RPMI8226 (cell line): ENCODE measurements at regions not wholly inside any gene's neighbourhood (a gene's known extent, or its start where the extent isn't known, plus 50 kb on each side); places are given as distances from the start of the nearest gene placed in this dataset.
"Not testable (repeated sequence)": the region's sequence is repeated elsewhere in the genome, so short reads cannot be mapped to it uniquely, and the experiment has no call there.

Experiments
- DNase-seq: peaks from one replicate; pipeline ENCODE4 v3.0.0-alpha.2; 2015

DNA sequence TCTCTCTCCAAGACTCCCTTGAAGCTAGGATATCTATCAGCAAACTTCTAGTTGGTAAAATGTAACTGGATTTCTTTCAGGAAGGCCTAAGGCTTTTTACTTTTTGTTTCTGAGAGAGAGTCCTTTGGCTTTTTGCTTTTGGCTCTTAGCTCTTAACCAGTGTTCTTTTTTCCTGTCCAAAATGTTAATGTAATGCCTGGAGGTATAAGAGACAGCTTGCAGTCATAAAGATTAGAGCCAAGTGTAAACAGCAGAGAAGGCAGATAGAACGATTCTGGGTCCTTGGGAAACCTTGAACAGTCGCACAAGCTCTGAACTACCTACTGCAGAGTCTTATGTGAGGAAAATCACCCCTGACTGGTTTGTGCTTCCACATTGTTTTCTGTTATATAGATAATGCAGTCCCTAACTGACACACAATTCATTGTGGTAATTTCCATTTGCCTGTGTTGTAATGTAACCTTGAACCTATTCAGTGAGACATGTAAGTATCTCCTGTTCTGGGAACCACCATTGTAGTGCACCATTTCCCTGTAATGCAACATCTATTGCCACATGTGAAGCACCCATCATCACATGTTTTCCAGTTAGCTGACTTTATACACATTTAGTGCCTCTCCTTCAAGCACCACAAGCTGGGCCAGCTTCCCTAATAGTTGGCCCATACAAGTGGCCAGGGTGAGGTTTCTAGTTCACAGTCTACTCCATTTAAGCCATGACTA lies 1311.9 kb downstream of the ROBO1 start:
- DNase-seq: no peak

- no peak for DNase-seq
Measured at GRCh38 chr3:78459796-78460195, 1308.0 kb downstream of the ROBO1 start.

DNA sequence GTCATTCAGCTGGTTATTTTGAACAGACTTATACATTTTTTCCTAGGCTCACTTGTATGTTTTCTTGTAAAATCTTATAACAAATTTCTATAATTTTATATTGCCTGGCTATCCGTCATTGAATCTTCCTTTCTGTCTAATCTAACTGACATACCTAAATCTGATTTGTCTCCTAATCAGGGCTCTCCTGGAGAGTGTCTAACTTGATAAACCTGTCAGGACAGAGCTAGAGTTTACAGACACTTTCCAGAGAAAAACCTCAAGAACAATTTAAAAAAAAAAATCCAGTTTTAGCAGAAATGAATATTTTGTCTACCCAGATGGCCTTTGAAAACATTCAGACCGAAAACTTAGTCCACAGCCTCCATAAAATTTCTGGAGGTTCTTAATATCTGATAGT lies 1305.8 kb downstream of the ROBO1 start:
- no peak for DNase-seq

DNA sequence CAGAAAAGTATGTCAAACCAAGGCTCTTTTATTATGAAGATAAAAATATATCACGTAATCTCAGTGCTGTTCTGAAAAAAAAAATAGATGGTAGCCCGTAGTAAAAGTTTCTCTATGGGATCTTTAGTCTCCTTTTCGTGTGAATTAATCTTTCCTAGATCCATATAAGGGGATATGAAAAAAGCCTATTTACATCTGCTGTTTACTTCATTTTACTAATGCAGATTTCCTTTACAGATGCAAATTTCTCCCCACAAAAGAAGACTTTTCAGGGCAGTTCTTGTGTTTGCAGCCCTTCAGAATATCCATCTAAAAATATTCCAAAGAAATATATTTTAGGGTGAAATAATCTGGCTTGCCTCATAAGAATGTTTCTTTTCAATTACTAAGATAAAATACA lies 1291.7 kb downstream of the ROBO1 start:
- DNase-seq: no peak

- DNase-seq: no peak
Measured at GRCh38 chr3:78481050-78481449, 1286.7 kb downstream of the ROBO1 start.

DNA sequence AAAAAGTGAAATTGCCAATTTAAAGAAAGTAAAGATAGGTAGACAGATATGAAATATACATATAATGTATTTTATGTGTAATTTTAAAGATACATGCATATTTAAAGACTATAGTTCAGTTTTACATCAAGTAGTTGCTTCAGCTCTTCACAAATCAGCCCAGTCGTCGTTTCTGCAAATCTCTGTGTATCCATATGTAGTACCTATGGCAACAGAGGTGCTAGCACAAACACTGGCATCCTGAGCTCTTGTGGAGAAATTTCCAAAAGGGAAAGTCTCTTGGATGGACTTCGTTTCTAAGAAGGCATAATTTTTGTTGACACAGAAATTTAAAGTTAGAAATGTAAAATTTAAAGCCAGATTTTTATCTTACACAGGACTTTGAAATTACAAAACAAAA lies 1284.7 kb downstream of the ROBO1 start:
- no peak for DNase-seq

DNA sequence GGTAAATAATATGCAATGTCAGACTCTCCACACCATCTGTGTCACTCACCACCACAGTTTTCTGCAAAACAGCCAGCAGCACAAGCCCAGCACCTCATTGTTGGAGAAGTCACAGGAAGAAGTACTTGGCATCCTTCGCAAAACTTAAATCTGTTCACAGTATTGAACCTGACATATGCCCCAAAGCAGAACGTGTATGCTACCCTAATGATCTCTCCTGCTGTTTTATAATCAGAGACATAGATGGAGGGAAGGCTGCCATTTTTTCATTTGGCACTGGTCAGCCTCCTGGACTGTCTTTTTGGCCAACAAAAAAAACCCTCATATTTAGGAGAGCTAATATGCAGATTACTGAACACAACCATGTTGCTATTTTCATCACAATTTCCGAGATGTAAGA lies 1272.9 kb downstream of the ROBO1 start:
- DNase-seq: no peak

GRCh38 chr3:78495301-78495700 lies 1272.5 kb downstream of the ROBO1 start:
- no peak for DNase-seq

DNA sequence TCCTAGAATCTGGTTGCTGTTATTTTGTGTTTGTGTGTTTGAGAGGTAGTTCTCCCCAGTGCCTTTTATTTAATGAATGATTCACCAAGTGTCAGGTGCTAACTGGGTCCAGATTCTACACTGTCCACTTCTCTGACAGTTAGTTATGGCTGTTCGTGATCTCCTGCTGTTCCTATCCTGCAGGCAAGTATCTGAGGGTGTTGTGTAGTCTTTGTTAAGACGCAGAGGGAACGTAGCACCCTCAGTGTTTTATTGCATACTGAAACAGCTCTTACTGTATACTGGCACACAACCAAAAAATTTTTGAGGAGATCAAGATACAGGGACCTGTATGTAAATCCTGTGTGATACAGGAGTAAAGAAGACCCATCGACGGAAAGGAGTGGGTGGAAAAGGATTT lies 1271.3 kb downstream of the ROBO1 start:
- DNase-seq: no peak

- DNase-seq: no peak
Measured at GRCh38 chr3:78497021-78497420, 1270.8 kb downstream of the ROBO1 start.

- no peak for DNase-seq
Measured at GRCh38 chr3:78497767-78498166, 1270.0 kb downstream of the ROBO1 start.

- DNase-seq: no peak
Measured at GRCh38 chr3:78506061-78506460, 1261.7 kb downstream of the ROBO1 start.

GRCh38 chr3:78506581-78507195 lies 1261.1 kb downstream of the ROBO1 start:
- no peak for DNase-seq

DNA sequence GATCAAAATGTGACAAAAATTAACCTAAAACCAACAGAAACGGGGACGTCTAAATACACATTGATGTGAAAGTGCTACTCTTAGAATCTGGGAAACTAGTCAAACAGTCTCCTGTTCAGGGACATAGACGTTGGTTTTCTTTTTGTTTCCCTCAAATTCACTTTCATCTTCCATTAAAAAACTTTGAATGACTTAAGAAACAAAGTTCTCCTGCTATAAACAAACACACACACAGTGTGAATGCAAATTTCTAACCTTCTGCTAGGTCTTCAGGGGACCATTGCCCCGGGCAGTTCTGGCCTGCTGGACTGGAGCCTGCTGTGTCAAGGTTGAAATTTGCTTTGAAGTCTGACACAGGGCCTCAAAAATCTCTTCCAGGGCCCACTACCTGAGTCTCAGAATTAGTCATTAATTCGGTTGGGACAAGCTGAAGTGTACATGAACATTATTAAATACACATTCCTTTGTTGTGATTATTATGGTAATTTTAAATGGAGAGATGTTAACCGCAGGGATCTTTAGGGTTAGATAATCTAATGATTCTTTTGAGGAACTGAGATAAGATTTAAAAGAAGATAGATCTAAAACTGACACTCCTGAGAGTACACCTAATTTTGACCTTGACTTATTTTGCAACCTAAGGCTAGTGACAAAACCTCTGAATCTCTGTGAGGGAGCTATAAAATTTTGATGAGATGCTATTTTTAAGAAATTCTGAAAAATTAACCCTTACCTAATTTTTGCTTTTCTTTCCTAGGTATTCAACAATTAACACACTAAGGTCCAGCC lies 1260.4 kb downstream of the ROBO1 start:
- no peak for DNase-seq

DNA sequence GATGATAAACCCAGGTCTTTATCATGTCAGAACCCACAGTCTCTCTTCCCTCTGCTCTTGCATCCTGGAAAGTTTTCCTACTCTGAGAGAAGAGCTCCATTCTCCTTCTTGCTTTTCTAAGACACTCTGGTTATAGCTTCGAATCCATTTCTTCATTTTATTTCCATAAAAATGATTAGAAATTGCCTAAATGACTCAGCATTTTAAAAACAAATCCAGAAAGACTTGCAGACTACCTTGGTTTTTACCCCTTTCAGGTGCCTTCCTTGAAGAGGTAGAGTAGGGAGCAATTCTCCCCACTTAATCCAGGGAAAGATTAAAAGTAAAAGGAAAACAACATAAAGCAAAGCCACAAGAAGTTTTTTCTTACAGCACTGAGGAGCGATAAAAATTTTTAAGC lies 1256.0 kb downstream of the ROBO1 start:
- no peak for DNase-seq

- DNase-seq: not testable (repeated sequence)
Measured at GRCh38 chr3:78512786-78513185, 1255.0 kb downstream of the ROBO1 start.

GRCh38 chr3:78516437-78516836 lies 1251.4 kb downstream of the ROBO1 start:
- no peak for DNase-seq

DNA sequence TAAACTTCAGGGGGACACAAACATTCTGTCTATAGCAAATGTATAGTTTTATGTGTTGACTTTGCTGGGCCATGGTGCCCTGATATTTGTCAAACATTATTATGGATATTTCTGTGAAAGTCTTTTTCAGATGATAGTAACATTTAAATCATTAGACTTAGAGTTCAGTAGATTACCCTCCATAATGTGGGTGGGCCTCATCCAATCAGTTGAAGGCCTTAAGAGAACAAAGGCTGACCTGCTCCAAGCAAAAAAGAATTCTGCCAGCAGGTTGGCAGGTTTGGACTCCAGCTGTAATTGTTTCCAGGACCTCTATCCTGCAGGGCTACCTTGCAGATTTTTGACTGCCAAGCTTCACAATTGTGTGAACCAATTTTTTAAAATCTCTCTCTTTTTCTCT lies 1250.9 kb downstream of the ROBO1 start:
- DNase-seq: no peak

GRCh38 chr3:78517965-78518364 lies 1249.8 kb downstream of the ROBO1 start:
- DNase-seq: no peak

GRCh38 chr3:78519281-78519680 lies 1248.5 kb downstream of the ROBO1 start:
- DNase-seq: no peak

GRCh38 chr3:78529601-78530000 lies 1238.2 kb downstream of the ROBO1 start:
- DNase-seq: no peak

DNA sequence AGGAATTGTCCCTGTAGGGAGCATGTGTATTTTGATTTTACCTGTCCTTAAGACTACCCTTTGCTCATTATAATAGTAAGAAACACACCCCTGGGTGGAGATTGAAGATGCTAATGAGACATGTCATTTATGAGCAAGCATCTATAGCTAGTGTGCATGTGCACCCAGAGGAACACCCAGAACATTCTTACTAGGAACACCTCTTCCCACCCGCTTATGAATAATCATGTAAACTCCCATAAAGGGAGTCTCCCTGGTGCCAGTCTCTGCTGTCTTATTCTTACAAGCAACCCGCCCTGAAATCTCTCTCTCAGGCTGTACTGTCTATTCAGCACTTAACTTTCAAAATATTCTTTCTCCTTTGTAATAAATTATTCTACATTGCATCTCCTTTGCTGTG lies 1227.3 kb downstream of the ROBO1 start:
- DNase-seq: no peak

DNA sequence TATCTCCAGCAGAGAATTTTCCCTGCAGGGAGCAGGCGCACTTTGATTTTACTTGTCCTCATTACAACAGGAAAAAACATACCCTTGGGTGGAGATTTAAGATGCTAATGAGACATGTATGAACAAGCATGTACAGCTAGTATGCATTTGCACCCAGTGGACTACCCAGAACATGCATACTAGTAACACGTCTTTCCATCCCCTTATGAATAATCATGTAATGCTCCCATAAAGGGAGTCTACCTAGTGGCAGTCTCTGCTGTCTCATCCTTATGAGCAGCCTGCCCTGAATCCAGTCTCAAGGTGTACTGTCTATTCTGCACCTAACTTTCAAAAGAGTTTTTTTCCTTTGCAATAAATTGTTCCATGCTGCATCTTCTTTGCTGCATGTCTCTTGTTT lies 1222.0 kb downstream of the ROBO1 start:
- DNase-seq: no peak
